Superior temporal gyrus (tissue), 1 donor: ENCODE measurements at regions not wholly inside any gene's neighbourhood (a gene's known extent, or its start where the extent isn't known, plus 50 kb on each side); places are given as distances from the start of the nearest gene placed in this dataset.

ENCODE experiments used
- DNase-seq: peaks from one replicate; pipeline ENCODE4 v3.0.0-alpha.2; 2016; ENCODE audit errors: extremely low spot score

GRCh38 chr5:93107805-93108520 is 473.1 kb downstream of the NR2F1-AS1 start:
- no peak for DNase-seq

DNA sequence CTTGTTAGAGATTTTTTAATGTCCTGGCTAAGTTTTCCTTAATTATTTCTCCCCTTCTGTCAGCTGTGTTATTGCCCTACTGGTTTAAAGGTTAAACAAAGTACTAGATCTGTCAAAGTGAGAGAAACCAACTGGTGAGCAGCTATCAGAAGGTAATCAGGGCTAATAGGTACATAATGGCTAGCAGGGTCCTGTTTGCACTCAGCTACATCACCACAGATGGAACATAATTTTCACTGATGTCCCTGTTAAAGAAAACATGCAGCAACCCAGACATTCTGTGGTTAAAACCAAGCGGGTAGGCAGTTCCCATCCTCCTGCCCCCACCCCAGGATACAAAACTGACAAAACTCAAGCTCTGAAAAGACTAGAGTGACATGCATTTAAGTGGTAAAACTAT is 473.9 kb downstream of the NR2F1-AS1 start:
- no peak for DNase-seq

DNA sequence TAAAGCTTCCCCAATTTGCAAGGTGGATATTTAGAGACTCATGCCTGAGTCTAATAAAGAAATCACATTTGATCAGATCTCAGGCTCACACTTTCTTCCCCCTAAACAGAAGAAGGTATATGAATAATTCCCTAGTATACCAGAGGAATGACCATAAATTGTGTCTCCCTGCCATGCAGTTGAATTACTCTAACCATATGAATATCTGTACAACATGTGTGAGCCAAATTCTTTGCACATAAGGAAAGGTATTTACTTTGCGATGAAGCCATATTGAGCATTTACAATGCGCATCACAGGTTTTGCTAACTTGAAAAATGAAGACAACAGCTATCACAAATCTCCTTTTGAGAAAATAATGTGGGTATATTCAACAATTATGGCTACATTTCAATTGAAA is 479.4 kb downstream of the NR2F1-AS1 start:
- DNase-seq = no peak

- DNase-seq = no peak
These were observed 480.0 kb downstream of the NR2F1-AS1 start for GRCh38 chr5:93100976-93101375.

DNA sequence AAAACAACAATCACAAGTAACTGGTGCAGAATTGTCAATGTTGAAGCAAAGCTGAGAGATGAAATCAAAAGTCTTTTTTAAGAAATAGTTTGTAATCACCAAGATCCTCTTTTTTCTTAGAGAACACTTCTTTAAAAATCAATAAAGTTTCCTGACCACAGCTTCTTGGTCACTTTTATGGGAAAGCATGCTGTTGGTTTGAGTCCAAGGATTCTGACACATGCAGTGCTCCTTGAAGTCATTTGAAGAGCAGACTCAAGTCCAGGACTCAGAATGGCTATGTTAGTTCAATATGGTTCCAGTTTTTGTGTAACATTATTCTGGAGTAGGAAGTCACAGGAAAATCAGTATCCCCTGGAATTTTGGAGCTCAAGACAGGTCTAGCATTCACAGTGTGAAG is 480.6 kb downstream of the NR2F1-AS1 start:
- no peak for DNase-seq

DNA sequence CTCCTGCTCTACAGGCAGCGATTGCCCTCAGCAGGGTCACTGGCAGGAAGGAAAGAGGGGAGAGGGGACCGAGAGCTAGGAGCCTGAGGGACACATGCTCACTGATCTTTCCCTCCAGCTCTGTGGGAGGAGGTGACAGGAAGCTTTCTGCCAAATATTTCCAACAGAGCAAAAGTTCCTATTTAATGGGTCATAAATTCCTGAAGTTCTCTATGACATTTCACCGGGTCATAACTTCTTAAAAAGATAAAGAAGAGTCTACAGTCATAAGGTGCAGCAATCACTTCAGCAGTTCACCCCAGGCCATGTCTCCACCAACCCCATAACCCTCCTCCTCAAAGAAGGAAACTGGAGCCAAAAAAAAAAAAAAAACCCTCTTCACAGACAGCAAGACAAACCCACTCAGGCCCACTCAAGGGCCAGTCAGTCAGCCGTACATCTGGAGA is 481.1 kb downstream of the NR2F1-AS1 start:
- no peak for DNase-seq

GRCh38 chr5:93096561-93096960 is 484.5 kb downstream of the NR2F1-AS1 start:
- no peak for DNase-seq

DNA sequence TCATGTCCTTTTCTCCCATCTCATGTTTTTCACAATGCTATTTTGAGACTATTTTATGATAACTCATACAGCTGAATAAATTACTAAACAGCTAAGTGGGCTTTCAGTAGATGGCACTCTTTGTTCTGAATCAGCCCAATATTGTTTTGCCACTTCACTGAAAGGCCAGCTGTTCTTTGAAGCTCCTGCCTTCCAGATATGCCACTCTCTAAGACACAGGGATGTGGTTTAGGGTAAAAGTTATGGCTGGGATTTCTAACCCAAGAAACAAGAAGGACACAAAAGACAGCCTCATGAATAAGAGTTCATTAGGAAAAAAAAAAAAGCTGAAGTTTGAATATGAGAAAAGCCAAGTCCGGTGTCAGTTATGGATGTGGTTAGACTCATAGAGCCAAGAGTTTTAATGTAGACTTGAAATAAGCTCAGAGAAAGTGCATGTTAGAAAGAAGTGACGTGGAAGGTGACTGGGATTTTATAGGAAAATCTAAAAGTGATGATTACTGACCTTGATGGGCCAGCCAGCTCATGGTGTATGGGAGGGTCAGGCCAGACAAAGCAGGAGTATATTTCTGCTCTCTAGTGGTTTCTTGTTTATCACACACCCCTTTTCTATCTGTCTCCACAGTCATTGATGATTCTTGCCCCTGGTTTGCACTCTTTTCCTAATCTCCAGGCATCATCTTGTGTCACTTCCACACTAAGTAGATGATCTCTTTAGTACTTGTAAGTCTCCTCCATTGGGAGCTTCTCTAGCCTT is 488.5 kb downstream of the NR2F1-AS1 start:
- peak; percentile 55 for DNase-seq

DNA sequence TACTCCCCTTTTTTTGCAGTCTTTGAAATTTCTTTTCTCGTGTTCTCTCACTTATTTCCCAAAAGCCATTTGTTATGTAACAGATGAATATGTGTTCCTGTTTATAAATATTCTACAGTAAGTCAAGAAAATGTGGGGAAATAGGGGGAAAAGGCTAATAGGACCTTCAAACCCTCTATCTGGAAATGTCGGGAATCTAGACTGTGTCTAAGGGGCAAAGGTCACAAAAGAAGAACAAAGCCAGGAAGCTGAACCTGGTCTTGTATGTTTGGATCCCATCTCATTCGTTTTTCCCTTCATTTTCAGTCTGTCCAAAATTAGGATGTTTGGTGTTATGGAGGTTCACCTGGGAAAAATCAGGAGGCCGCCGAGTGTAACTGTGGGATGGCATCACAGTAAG is 490.3 kb downstream of the NR2F1-AS1 start:
- no peak for DNase-seq

GRCh38 chr5:93088592-93089389 is 492.2 kb downstream of the NR2F1-AS1 start:
- DNase-seq = no peak

GRCh38 chr5:93087326-93087725 is 493.7 kb downstream of the NR2F1-AS1 start:
- no peak for DNase-seq

GRCh38 chr5:93082981-93083380 is 498.0 kb downstream of the NR2F1-AS1 start:
- no peak for DNase-seq

- no peak for DNase-seq
These were observed 502.0 kb downstream of the NR2F1-AS1 start for GRCh38 chr5:93079046-93079445.

GRCh38 chr5:93078082-93079038 is 502.7 kb downstream of the NR2F1-AS1 start:
- DNase-seq = peak; percentile 83

DNA sequence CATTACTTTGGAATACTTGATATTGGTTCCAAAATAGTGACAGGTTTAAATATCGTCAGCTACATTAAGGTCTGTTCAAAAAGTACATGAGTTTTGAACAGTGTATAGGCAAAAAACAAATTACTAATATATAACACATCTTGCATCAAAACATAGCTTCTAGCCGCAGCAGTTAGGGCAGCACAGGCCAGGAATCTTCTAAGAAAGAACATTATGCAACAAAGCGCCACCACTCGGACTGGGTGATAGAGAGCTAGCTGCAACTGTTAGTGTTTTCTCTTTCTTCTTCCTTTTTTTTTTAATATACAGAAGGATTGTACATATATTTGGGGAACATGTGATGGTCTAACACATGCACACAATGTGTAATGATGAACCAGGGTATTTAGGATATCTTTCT is 504.5 kb downstream of the NR2F1-AS1 start:
- DNase-seq = no peak

- DNase-seq = no peak
These were observed 504.9 kb downstream of the NR2F1-AS1 start for GRCh38 chr5:93076096-93076495.

DNA sequence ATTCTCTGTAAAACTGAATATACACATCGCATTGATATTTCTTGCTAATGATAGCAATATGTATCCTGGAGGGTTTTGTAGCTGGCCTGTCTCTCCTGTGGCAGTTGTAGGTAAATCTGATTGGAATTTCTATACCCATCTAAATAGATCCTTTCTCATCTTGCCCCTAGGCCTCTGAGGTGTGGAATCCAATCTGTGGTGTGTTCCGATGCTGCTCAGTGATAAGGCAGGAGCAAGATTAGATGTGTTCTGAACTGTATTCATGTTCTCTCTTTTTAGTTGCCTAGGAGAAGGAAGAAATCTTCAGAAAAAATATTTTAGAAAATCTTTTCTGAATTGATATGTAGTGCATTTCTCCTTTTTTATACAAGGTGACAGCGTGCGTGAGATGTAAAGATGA is 507.5 kb downstream of the NR2F1-AS1 start:
- no peak for DNase-seq

- no peak for DNase-seq
These were observed 508.1 kb downstream of the NR2F1-AS1 start for GRCh38 chr5:93072831-93073459.

DNA sequence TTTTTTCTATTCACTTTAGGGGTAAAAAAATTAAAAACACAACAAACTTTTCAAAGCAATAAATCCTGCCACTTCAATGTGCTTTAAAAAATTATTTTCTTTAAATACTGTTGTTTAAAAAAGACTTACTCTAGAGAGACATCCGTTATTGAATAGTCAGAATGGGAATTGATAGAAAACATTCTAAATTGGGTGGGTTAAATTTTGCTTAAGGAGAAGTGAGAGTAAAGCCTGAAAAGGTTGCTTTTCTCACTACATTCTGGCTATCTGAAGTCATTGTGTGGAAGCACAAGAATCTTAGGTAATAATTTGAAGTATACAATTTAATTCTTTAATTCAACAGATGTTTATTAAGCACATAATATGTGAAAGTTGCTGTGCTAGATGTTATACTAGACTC is 509.3 kb downstream of the NR2F1-AS1 start:
- no peak for DNase-seq

DNA sequence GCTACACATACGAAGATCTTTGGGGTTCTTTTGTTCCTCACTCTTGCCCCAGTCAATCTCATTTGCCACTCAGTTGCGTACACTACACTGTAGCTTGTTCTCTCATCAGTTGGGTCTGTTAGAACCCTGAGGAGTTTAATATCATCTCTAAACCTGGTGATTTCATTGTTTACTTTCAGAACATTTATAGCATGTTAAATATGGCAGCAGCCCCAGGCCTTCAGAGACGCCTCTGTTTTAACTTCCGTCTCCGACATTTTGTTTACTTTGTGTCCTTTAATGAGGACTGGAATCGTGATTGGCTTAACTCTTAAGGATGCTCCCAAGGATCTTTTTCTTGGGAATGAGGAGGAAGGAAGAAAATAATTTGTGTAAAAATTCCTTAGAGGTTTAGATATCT is 510.1 kb downstream of the NR2F1-AS1 start:
- no peak for DNase-seq

DNA sequence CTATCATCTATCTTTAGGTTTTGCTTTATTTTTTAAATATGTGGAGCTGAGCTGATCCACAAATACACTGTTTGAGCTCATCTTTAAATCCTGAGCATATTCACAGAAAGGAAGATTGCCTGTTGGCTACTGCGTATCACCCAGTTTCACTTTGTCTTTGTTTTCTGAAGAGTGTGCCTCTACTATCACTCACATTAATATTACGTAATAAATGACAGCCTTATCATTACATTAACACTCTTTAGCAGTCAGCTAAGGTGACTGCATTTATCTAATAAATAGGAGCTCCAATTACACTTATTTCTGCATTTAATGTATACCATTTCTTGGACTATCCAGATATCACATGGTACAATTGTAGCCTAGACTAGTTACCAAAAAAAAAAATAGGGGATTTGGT is 511.7 kb downstream of the NR2F1-AS1 start:
- peak; percentile 44 for DNase-seq
